Mesenchymal stem cell (in vitro differentiated cells and primary cell): ENCODE measurements at regions not wholly inside any gene's neighbourhood (a gene's known extent, or its start where the extent isn't known, plus 50 kb on each side); places are given as distances from the start of the nearest gene placed in this dataset.
"Not testable (repeated sequence)": the region's sequence is repeated elsewhere in the genome, so short reads cannot be mapped to it uniquely, and the experiment has no call there.

Experiments
- DNase-seq: peaks from one replicate; pipeline ENCODE4 v3.0.0-alpha.2; 2013
- H2AFZ ChIP-seq: one replicate; pipeline ENCODE4 v1.6.1; 2013; ENCODE audit warnings: low read depth, mild to moderate bottlenecking, control low read depth, inconsistent platforms, low read length, moderate library complexity
- H2AK5ac ChIP-seq: 2 replicates; pipeline ENCODE4 v1.6.1; 2013; ENCODE audit warnings: low read length, moderate library complexity, mild to moderate bottlenecking, inconsistent platforms; ENCODE audit not compliant: severe bottlenecking
- H2BK120ac ChIP-seq: one replicate; pipeline ENCODE4 v1.6.1; 2013; ENCODE audit warnings: low read depth, mild to moderate bottlenecking, inconsistent platforms, low read length, moderate library complexity
- H2BK12ac ChIP-seq, 2 experiments: one replicate each; pipeline ENCODE4 v1.6.1; 2013; ENCODE audit warnings: inconsistent platforms in 2 of 2, low read length in 2 of 2, mild to moderate bottlenecking in 2 of 2, moderate library complexity in 2 of 2, control low read depth in 1 of 2
- H2BK15ac ChIP-seq: one replicate; pipeline ENCODE4 v1.6.1; 2013; ENCODE audit warnings: mild to moderate bottlenecking, low read depth, inconsistent platforms; ENCODE audit not compliant: poor library complexity, severe bottlenecking
- H2BK5ac ChIP-seq: 2 replicates; pipeline ENCODE4 v1.6.1; 2013; ENCODE audit warnings: low read depth, mild to moderate bottlenecking, low read length, control low read depth, inconsistent platforms; ENCODE audit not compliant: poor library complexity, severe bottlenecking
- H3K14ac ChIP-seq, 2 experiments: one replicate each; pipeline ENCODE4 v1.6.1; 2013; ENCODE audit warnings: inconsistent platforms in 2 of 2, low read length in 2 of 2, control low read depth in 1 of 2, mild to moderate bottlenecking in 1 of 2, moderate library complexity in 1 of 2
- H3K18ac ChIP-seq, 2 experiments: one replicate each; pipeline ENCODE4 v1.6.1; 2013; ENCODE audit warnings: inconsistent platforms in 2 of 2, low read length in 2 of 2, control low read depth in 1 of 2, low read depth in 1 of 2, mild to moderate bottlenecking in 1 of 2
- H3K23ac ChIP-seq, 2 experiments: one replicate each; pipeline ENCODE4 v1.6.1; 2013; ENCODE audit warnings: inconsistent platforms in 2 of 2, low read length in 2 of 2, mild to moderate bottlenecking in 2 of 2, moderate library complexity in 2 of 2, control low read depth in 1 of 2
- H3K27ac ChIP-seq: 2 replicates; pipeline ENCODE4 v1.5.1; 2013; ENCODE audit warnings: mild to moderate bottlenecking, moderate library complexity, low read length, control low read depth, inconsistent platforms; ENCODE audit not compliant: poor library complexity, severe bottlenecking
- H3K27me3 ChIP-seq, 2 experiments: 2 replicates each; pipeline versions ENCODE4 v1.6.1 to v1.7.0; 2013; ENCODE audit warnings: low read length in 2 of 2, mild to moderate bottlenecking in 2 of 2, moderate library complexity in 2 of 2, control low read depth in 1 of 2, inconsistent platforms in 1 of 2; ENCODE audit not compliant: control insufficient read depth in 1 of 2, insufficient read depth in 1 of 2
- H3K36me3 ChIP-seq, 2 experiments: 2 replicates each; pipeline versions ENCODE4 v1.6.1 to v1.7.0; 2013; ENCODE audit warnings: low read length in 2 of 2, control low read depth in 1 of 2, inconsistent platforms in 1 of 2, low read depth in 1 of 2, mild to moderate bottlenecking in 1 of 2; ENCODE audit not compliant: insufficient read depth in 2 of 2, control insufficient read depth in 1 of 2
- H3K4ac ChIP-seq, 2 experiments: one replicate each; pipeline ENCODE4 v1.6.1; 2013; ENCODE audit warnings: inconsistent platforms in 2 of 2, low read length in 2 of 2, mild to moderate bottlenecking in 2 of 2, moderate library complexity in 2 of 2, control low read depth in 1 of 2, low read depth in 1 of 2
- H3K4me1 ChIP-seq: 2 replicates; pipeline ENCODE4 v1.6.1; 2013; ENCODE audit warnings: low read depth, low read length, control low read depth; ENCODE audit not compliant: control insufficient read depth, insufficient read depth
- H3K4me2 ChIP-seq: 2 replicates; pipeline ENCODE4 v1.6.1; 2013; ENCODE audit warnings: low read length, mild to moderate bottlenecking, inconsistent platforms; ENCODE audit not compliant: poor library complexity, severe bottlenecking
- H3K4me3 ChIP-seq, 2 experiments: 2 replicates each; pipeline versions ENCODE4 v1.5.1 to v1.7.0; 2013; ENCODE audit warnings: low read length in 2 of 2, mild to moderate bottlenecking in 2 of 2, control low read depth in 1 of 2, low read depth in 1 of 2; ENCODE audit not compliant: insufficient read depth in 1 of 2
- H3K79me1 ChIP-seq: replicated peaks from 2 replicates; pipeline ENCODE4 v1.6.1; 2013; ENCODE audit warnings: mild to moderate bottlenecking, control low read depth, low read length, inconsistent platforms; ENCODE audit not compliant: poor library complexity, severe bottlenecking
- H3K9ac ChIP-seq: 2 replicates; pipeline ENCODE4 v1.7.0; 2013; ENCODE audit warnings: mild to moderate bottlenecking, low read length, moderate library complexity
- H3K9me3 ChIP-seq: 2 replicates; pipeline ENCODE4 v1.7.0; 2013; ENCODE audit warnings: mild to moderate bottlenecking, low read length; ENCODE audit not compliant: control insufficient read depth
- H4K8ac ChIP-seq: one replicate; pipeline ENCODE4 v1.6.1; 2013; ENCODE audit warnings: inconsistent platforms, mild to moderate bottlenecking, low read length, moderate library complexity
- H4K91ac ChIP-seq: one replicate; pipeline ENCODE4 v1.6.1; 2013; ENCODE audit warnings: mild to moderate bottlenecking, low read length, inconsistent platforms
- WGBS: methylation state at CpG from one replicate; pipeline ENCODE4 v1.1.7; 2013; ENCODE audit warnings: mixed read lengths; 5-methylcytosine and 5-hydroxymethylcytosine counted together

DNA sequence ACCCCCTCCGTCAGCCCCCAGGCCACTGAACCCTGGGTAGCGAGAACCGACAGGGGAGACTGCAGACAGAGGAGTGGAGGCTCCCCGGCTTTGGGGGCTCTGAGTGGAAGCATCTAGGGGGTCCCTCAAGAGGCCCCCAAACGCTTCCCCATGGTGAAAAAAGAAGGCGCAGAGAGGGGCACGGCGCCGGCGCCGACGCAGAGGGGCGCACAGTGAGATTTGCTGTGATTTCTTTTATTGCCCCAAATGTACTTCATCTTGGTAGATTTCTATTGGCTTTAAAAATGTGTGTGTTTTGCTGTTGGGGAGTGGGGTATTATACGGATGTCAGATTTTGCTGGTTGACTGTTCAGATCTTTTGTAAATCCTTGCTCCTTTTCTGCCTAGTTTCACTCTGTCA is 392.9 kb downstream of the GOLGA6L6 start:
- not testable (repeated sequence) for H3K9me3 ChIP-seq, H4K8ac ChIP-seq, H2BK120ac ChIP-seq, H2BK12ac ChIP-seq, H3K18ac ChIP-seq, H3K36me3 ChIP-seq, H3K14ac ChIP-seq, H3K27ac ChIP-seq, H3K4ac ChIP-seq, H3K4me3 ChIP-seq, H3K23ac ChIP-seq, DNase-seq, H3K4me1 ChIP-seq, H2AK5ac ChIP-seq, H3K9ac ChIP-seq, H2BK5ac ChIP-seq, H2BK15ac ChIP-seq, H3K27me3 ChIP-seq, H4K91ac ChIP-seq, H3K79me1 ChIP-seq, H2AFZ ChIP-seq, H3K4me2 ChIP-seq
- WGBS = no CpG with 5 or more reads among the region's 14 CpGs

DNA sequence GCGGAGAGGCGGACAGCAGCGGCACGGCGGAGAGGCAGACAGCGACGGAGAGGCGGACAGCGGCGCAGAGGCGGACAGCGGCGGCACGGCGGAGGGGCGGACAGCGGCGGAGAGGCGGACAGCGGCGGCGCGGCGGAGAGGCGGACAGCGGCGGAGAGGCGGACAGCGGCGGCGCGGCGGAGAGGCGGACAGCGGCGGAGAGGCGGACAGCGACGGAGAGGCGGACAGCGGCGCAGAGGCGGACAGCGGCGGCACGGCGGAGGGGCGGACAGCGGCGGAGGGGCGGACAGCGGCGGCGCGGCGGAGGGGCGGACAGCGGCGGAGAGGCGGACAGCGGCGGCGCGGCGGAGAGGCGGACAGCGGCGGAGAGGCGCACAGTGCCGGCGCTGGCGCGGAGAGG is 393.6 kb downstream of the GOLGA6L6 start:
- not testable (repeated sequence) for H2AFZ ChIP-seq, H3K4me1 ChIP-seq, DNase-seq, H3K36me3 ChIP-seq, H3K23ac ChIP-seq, H3K4me3 ChIP-seq, H2BK120ac ChIP-seq, H3K9me3 ChIP-seq, H2AK5ac ChIP-seq, H3K4me2 ChIP-seq, H4K8ac ChIP-seq, H3K4ac ChIP-seq, H3K14ac ChIP-seq, H2BK5ac ChIP-seq, H3K79me1 ChIP-seq, H3K27ac ChIP-seq, H2BK12ac ChIP-seq, H3K9ac ChIP-seq, H3K18ac ChIP-seq, H2BK15ac ChIP-seq, H3K27me3 ChIP-seq, H4K91ac ChIP-seq
- WGBS = no CpG with 5 or more reads among the region's 73 CpGs

DNA sequence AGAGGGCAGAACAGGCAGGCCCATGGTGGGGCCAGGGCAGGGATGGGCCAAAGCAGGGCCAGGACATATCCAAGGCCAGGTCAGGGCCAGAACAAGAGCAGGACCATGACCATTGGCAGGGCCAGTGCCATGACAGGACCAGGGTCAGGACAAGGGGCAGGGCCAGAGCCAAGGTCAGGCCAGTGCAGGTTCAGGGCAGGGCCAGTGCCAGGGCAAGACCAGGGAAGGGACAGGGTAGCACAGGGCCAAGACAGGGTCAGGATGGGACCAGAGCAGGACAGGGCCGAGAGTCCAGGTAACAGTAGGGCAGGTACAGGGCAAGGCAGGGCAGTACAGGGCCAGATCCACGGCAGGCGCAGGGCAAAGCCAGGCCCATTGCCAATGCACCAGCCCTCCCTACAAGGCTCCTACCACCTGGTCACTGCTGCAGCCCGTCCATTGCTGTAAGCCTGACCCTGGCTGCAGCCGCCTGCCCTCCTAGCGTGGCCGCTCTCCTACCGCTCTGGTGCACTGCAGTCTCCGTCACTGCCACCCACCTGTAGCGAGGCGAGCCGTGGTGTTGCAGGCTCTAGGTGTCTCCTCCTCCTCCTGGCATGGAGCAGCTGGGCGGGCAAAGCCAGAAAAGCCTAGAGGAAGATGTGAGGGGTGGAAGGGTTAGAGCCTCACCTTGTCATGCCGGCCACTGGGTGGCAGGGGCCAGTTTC is 397.1 kb downstream of the GOLGA6L6 start:
- H2AK5ac ChIP-seq, H3K4me3 ChIP-seq, H2BK12ac ChIP-seq, H3K9ac ChIP-seq, H4K8ac ChIP-seq, H4K91ac ChIP-seq, H3K18ac ChIP-seq, H3K27ac ChIP-seq, H3K27me3 ChIP-seq, DNase-seq, H2BK120ac ChIP-seq, H2AFZ ChIP-seq, H3K79me1 ChIP-seq, H3K23ac ChIP-seq, H3K9me3 ChIP-seq, H3K4me1 ChIP-seq, H3K4me2 ChIP-seq, H2BK5ac ChIP-seq, H3K4ac ChIP-seq, H2BK15ac ChIP-seq, H3K36me3 ChIP-seq, H3K14ac ChIP-seq: not testable (repeated sequence)
- WGBS = no CpG with 5 or more reads among the region's 14 CpGs

DNA sequence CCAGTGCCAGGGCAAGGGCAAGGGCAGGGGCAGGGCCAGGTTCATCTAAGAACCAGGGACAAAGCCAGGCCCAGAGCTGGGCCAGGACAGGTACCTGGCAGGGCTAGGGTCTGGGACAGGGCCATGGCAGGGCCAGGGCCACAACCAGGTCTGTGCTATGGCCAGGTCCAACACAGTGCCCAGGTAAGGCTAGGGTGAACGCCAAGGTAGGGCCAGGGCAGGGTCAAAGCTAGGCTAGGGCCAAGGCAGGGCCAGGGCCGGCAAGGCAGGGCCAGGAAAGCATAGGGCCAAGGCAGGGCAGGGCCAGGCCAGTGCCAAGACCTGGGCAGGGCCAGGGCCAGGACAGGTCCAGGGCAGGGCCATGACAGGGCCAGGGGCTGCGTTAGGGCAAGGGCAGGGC is 398.7 kb downstream of the GOLGA6L6 start:
- not testable (repeated sequence) for H3K36me3 ChIP-seq, H3K9me3 ChIP-seq, H4K91ac ChIP-seq, H3K4me1 ChIP-seq, H3K79me1 ChIP-seq, H3K4me3 ChIP-seq, H2AK5ac ChIP-seq, H3K27ac ChIP-seq, H3K14ac ChIP-seq, H3K9ac ChIP-seq, H2BK15ac ChIP-seq, H2BK5ac ChIP-seq, H4K8ac ChIP-seq, H2BK120ac ChIP-seq, H3K4ac ChIP-seq, H3K18ac ChIP-seq, H3K23ac ChIP-seq, H2AFZ ChIP-seq, H2BK12ac ChIP-seq, H3K4me2 ChIP-seq, H3K27me3 ChIP-seq, DNase-seq
- no CpG with 5 or more reads among the region's 3 CpGs for WGBS
